Fibroblast of pulmonary artery (primary cell): ENCODE measurements at regions not wholly inside any gene's neighbourhood (a gene's known extent, or its start where the extent isn't known, plus 50 kb on each side); places are given as distances from the start of the nearest gene placed in this dataset.

ENCODE experiments used
- DNase-seq: peaks from one replicate; pipeline ENCODE4 v3.0.0-alpha.2; 2010; ENCODE audit warnings: low read depth
- H3K4me3 ChIP-seq: replicated peaks from 2 replicates; pipeline ENCODE4 v1.5.1; 2011; ENCODE audit warnings: low read depth, mild to moderate bottlenecking, control low read depth, low read length, moderate library complexity
- CTCF ChIP-seq: IDR thresholded peaks from 2 replicates; pipeline ENCODE4 v1.5.1; 2011; ENCODE audit warnings: mild to moderate bottlenecking, control low read depth, low read length, inconsistent platforms; ENCODE audit errors: missing control alignments

DNA sequence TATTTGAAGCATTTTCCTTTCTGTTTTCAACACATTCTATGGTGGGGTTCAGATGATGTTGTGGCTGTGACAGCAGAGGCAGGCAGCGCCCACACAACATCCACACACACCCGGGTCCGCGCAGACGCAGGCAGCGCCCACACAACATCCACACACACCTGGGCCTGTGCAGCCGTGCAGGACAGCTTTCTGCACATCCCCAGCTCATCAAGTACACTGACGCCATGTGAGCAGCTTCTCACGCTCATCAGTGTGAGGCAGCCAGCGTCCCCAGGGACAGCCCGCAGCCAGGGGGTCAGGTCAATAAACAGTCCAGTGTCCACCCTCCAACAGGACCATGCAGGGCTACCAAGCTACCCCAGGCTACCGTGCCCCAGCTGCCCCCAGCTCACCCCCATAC is 272.8 kb upstream of the TCERG1L start:
- H3K4me3 ChIP-seq, result no peak overlapping the region
- no peak for TF ChIP-seq CTCF
- no peak for DNase-seq

GRCh38 chr10:131585761-131586160 is 274.2 kb upstream of the TCERG1L start:
- TF ChIP-seq CTCF, result no peak
- no peak overlapping the region for H3K4me3 ChIP-seq
- no peak for DNase-seq

DNA sequence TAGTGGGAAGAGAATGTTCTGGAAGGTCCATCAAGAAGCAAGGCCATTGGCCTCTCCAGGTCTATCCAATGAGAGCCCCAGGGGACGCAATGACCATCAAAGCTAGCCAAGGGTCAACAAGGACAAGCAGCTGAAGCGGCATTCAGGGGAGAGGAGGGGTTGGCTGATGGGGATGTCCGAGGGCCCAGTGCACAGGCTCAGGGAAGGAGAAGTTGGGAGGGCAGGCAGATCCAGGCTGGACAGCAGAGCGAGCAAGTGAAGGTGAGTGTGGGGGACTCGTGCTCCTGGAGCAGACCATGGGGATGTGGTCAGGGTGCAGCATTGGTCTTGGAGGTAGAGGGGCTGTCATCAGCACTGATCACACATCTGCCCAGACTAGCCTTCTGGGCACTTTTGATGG is 275.4 kb upstream of the TCERG1L start:
- no peak overlapping the region for H3K4me3 ChIP-seq
- no peak for TF ChIP-seq CTCF
- DNase-seq, result no peak

- no peak overlapping the region for H3K4me3 ChIP-seq
- TF ChIP-seq CTCF, result no peak
- no peak for DNase-seq
These were observed 276.6 kb upstream of the TCERG1L start for GRCh38 chr10:131587976-131588680.

GRCh38 chr10:131588704-131589220 is 277.2 kb upstream of the TCERG1L start:
- H3K4me3 ChIP-seq, result no peak overlapping the region
- TF ChIP-seq CTCF, result no peak
- no peak for DNase-seq

GRCh38 chr10:131590567-131590966 is 279.0 kb upstream of the TCERG1L start:
- no peak for DNase-seq
- no peak for TF ChIP-seq CTCF
- H3K4me3 ChIP-seq, result no peak overlapping the region

DNA sequence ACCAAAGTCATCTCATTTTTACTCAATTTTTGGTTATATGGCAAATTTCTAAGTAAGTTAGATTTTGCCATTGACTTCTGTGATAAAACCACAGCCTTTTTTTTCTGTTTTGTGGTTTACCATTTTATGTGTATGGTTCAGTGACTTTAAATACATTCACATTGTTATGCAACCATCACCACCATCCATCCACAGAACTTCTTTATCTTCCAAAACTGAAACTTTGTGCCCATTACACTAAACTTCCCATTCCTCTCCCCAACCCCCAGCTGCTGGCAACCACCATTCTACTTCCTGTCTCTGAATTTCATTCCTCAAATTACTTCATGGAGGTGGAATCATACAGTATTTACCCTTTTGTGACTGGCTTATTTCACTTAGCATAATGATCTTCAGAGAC is 280.4 kb upstream of the TCERG1L start:
- TF ChIP-seq CTCF, result no peak

More for the DNA sequence above, 280.4 kb upstream of the TCERG1L start:
- no peak overlapping the region for H3K4me3 ChIP-seq
- DNase-seq, result no peak
